Stimulated activated CD8-positive, alpha-beta memory T cell treated with anti-CD3 and anti-CD28 coated beads, Interleukin-12 subunit alpha, Interleukin-12 subunit beta, amount 100 ng/mL, for 24 hours (primary cell): ENCODE measurements at regions not wholly inside any gene's neighbourhood (a gene's known extent, or its start where the extent isn't known, plus 50 kb on each side); places are given as distances from the start of the nearest gene placed in this dataset.
"Not testable (repeated sequence)": the region's sequence is repeated elsewhere in the genome, so short reads cannot be mapped to it uniquely, and the experiment has no call there.

Experiments
- DNase-seq: peaks from one replicate; pipeline ENCODE4 v3.0.0-alpha.2; 2020; ENCODE audit errors: extremely low read depth

- DNase-seq = no peak
These were observed 51.5 kb upstream of the IFNE start for GRCh38 chr9:21533597-21533996.

- DNase-seq = no peak
These were observed 53.3 kb upstream of the IFNE start for GRCh38 chr9:21535396-21535795.

DNA sequence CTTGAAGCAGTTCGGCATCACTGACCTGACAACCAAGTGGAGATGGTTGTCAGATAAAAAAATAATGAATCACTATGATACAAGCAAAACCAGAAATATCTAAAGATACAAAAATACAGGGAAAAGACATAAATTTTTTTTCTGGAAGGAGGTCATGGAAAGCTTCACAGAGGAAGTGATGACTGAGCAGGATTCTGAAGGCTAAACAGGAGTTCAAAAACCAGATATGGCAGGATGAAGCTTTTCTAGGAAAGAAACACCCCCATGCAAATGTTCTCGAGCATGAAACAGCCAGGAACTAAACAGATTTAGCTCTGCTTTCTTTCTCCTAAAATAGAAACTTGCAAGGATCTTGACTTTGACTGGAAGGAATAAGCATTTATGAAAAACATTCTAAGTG is 60.7 kb upstream of the IFNE start:
- no peak for DNase-seq

DNA sequence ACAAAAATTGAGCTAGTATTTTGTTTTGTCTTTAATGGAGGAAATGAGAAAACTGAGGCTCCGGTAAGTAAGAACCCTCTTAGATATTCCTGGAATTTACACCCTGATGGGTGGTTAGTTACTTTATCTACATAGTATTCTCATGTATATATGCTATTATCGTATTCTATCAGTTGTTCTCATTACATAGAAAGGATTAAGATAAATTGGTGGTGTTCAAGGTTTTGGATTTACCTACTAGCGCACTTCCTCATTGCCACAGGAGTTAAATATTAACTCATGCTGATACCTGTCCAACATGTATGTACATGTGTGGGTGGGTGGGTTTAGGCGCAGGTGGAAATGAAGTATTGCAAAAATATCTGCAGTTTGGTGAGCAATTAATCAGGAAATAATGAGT is 61.1 kb upstream of the IFNE start:
- DNase-seq = no peak

- DNase-seq = not testable (repeated sequence)
These were observed 61.7 kb upstream of the IFNE start for GRCh38 chr9:21543816-21544215.

GRCh38 chr9:21546949-21547348 is 64.8 kb upstream of the IFNE start:
- DNase-seq = no peak

GRCh38 chr9:21549251-21549765 is 67.2 kb upstream of the IFNE start:
- DNase-seq = no peak

DNA sequence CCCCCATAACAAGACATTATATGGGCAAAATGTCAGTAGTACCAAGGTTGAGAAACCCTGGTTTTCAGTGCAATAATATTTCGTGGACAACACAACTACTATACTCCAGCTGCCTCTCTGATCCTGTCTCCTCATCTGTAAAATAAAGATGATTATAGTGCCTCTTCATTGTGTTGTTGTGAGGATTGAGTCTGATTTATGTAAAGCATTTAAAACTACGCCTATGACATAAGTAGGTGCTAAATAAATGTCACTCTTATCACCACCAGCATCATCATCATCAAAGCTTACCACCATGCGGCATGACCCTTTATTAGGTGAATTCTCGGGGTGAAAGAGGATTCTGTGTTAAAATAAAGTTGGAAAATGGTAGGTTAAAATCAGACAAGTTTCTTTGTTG is 67.8 kb upstream of the IFNE start:
- no peak for DNase-seq

DNA sequence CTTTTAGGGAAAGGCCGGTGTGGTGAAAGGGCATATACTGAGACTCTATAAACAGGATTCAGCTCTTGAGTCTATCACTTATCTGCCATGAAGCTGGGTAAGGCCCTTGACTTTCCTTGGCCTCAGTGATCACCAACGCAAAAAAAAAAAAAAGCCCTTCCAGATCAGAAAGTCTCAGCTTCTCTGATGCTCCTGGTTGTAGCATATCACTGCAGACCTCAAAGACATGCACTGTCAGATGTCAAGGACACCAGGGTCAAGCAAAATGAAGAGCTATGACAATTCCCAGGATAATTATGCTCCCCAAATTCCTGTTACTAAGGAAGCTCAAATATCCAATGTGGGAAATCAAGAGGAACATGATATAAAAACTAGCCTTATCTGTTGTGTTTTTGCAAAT is 68.3 kb upstream of the IFNE start:
- DNase-seq = no peak

DNA sequence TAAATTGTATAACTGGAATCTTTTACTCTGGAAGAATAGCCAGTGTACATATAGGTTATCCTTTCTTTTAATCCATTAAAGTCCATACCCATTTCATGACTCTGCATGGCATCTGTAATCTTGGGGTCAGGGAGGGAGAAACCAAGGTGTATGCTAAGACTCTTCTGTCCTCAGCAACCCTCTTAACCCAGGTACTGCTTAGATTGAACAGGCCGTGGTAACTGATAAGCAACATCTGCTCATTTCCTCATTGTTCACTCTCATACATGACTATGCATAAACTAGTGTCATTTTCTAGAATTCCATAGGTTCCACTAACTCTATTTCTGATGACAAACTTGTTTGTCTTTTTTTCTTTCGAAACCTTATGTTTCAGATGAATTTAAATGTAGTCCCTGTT is 69.3 kb upstream of the IFNE start:
- DNase-seq = no peak

- no peak for DNase-seq
These were observed 70.4 kb upstream of the IFNE start for GRCh38 chr9:21552244-21553170.

DNA sequence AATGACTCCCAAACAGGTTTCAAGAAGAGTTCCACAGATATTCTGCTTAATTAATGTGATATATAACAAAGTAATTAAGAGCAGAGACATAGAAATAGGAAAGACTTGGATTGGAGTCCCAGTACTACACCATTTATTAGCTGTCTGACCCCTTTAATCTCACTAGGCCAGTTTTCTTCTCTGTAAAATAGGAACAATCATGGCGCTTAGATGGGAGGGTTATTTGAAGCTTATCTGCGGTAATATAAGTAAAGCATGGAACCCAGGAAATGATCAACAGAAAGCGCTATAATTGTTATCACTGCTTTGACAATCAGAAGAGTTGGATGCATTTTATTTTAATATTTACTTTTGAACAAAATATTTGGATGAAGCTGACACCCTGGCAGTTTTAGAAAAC is 71.3 kb upstream of the IFNE start:
- no peak for DNase-seq

DNA sequence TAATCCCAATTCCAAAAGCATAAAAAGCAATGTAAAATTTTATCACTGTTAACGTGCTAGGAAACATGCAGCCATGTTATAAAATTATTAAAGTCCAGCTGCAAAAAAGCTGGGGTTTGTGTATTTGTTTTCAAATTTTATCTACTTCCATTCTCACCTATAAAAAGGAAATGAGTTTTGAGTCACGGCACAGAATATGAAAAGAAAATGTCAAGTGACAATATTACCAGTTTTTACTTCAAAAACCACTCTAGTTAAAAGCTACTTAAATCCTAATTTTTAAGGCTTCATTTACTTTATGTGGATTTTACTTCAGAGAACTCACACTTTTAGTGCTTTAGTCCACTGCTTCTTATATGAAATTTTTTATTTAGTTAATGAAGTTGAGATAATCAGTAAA is 72.7 kb upstream of the IFNE start:
- DNase-seq = no peak

- DNase-seq = no peak
These were observed 73.8 kb upstream of the IFNE start for GRCh38 chr9:21555911-21556310.

GRCh38 chr9:21556581-21557427 is 74.7 kb upstream of the IFNE start:
- DNase-seq = no peak

- no peak for DNase-seq
These were observed 75.3 kb upstream of the IFNE start for GRCh38 chr9:21557428-21557768.

DNA sequence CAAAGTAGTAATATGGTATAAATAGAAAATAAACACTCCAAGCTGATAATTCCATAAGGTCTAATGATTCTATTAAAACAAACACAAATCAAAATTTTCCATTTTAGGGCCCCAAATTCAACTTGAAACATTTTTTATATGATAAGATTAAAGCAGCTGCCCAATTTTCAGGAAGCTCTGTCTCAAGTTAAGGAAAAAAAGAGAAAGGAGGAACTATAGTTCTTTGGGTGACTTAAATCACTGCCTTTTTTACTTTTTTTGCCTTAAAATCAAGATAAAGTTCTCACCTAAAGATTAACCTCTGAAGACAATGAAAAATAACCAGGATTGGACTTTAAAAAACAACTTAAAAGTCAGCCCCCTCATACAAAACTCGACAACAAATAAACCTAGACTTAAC is 76.0 kb upstream of the IFNE start:
- DNase-seq = no peak

GRCh38 chr9:21558615-21559401 is 76.7 kb upstream of the IFNE start:
- DNase-seq = no peak

DNA sequence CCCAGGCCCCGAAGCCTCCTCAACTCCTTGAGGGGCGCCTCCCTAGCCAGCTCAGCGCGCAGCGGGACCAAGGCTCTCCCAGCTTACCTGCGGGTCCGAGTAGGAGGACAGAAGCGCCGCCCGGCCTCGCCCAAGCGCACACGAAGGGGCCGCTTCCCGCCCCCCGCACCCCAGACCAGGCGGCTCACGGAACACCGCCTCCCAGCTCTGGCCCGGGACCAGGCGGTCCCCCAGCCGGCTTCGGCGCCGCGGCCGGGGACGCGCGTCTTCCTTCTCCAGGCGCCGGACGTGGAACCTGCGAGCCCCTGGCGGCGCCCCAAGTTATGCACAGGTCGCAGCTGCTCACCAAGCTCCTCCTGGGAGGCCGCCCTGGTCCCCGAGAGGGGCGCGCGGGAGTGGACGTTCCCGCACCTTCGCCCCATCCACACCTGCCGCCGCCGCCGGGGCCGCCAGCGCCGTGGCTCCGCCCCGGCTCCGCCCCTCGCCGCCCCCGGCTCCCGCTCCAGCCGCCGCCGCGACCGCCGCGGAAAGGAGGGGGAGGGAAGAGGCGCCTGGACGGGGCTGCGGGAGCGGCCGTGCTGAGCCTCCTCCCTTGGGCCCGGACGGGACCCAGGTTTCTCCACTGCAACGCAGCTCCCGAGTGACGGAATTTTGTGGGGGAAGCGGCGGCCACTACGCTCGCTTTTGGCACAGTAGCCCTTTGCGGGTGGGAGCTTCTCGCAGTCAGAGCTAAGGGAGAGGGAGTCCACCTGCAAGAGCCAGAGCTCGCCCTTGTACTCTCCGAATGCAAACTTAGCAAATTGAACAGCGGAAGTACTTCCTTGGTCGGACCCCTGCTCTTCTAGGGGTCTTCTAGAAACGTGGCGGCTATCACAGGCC is 77.5 kb upstream of the IFNE start:
- peak; percentile 15 for DNase-seq

DNA sequence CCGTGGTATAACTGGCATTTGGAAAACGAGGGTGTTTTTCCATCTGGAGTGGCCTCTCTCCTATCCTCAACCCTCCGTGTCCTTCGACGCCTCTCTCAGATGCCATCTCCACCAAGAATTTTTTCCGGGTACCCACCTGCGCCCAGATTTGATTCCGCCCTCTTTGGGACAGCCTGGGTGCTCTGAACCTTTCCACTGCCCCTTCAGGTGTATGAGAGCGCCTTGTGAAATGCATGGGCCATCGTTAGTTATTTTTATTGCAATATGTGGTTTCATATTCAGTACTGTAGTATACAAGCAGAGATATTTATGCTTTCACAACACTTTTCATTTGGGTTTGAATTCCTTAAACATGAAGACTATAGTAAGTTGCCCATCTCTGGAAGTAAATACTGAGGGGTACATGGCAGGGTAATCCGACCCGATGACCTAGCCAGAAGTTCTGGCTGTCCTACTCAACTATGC is 78.2 kb upstream of the IFNE start:
- no peak for DNase-seq

DNA sequence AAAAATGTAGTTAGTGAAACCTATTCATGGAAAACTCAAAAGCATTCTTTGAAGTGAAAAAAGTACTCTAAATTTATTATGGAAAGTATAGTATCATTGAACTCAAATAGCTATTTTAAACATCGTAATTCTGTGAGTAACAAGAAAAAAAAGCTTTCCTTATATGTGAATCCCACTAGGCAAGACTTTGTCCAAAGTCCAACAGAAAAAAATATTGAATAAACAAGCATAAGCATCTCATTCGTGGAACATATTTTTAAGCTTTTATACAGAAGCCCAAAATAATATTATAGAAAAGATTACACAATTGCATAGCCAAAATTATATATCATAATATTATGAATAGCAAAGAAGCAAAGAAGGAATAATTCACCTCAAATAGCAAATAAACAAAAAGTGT is 79.4 kb upstream of the IFNE start:
- no peak for DNase-seq
